Left lobe of liver (tissue), 2 donors: ENCODE measurements at regions not wholly inside any gene's neighbourhood (a gene's known extent, or its start where the extent isn't known, plus 50 kb on each side); places are given as distances from the start of the nearest gene placed in this dataset.
"Not testable (repeated sequence)": the region's sequence is repeated elsewhere in the genome, so short reads cannot be mapped to it uniquely, and the experiment has no call there.

Experiments used
- ATAC-seq: fragments of 200-7000 bp; cut with Tn5 transposase; one replicate; pipeline ENCODE4 v1.9.1; 2020; ENCODE audit warnings: mild to moderate bottlenecking, moderate library complexity
- DNase-seq: peaks from one replicate; pipeline ENCODE4 v3.0.0-alpha.2; 2020; ENCODE audit warnings: low spot score
- donor health status: DM: no; HTN: no; CAD: no; lungs with moderate emphysema.
- donor health status: DM: no; HTN: yes; CAD: no.

GRCh38 chr13:65540175-65540574 is 1690.0 kb downstream of the PCDH9 start:
- DNase-seq (no peak), ATAC-seq (no peak)

- DNase-seq: no peak
- ATAC-seq: no peak
Measured at GRCh38 chr13:65535370-65535769, 1694.8 kb downstream of the PCDH9 start.

GRCh38 chr13:65532231-65532630 is 1697.9 kb downstream of the PCDH9 start:
- DNase-seq (no peak), ATAC-seq (no peak)

GRCh38 chr13:65530688-65531087 is 1699.4 kb downstream of the PCDH9 start:
- ATAC-seq (no peak), DNase-seq (no peak)

GRCh38 chr13:65529541-65529940 is 1700.6 kb downstream of the PCDH9 start:
- no peak for DNase-seq
- no peak for ATAC-seq

- DNase-seq (no peak), ATAC-seq (no peak)
Measured at GRCh38 chr13:65508745-65509144, 1721.4 kb downstream of the PCDH9 start.

- no peak for ATAC-seq
- no peak for DNase-seq
Measured at GRCh38 chr13:65508338-65508737, 1721.8 kb downstream of the PCDH9 start.

- DNase-seq: no peak
- ATAC-seq: no peak
Measured at GRCh38 chr13:65505941-65506340, 1724.2 kb downstream of the PCDH9 start.

GRCh38 chr13:65504213-65504612 is 1725.9 kb downstream of the PCDH9 start:
- ATAC-seq (no peak), DNase-seq (no peak)

- no peak for ATAC-seq
Measured at GRCh38 chr13:65500481-65500880, 1729.7 kb downstream of the PCDH9 start.

GRCh38 chr13:65499256-65499655 is 1730.9 kb downstream of the PCDH9 start:
- ATAC-seq (no peak), DNase-seq (no peak)

More at GRCh38 chr13:65500481-65500880, 1729.7 kb downstream of the PCDH9 start:
- DNase-seq: no peak

GRCh38 chr13:65497265-65497664 is 1732.9 kb downstream of the PCDH9 start:
- DNase-seq: no peak

GRCh38 chr13:65490725-65491124 is 1739.4 kb downstream of the PCDH9 start:
- not testable (repeated sequence) for DNase-seq, ATAC-seq

More at GRCh38 chr13:65497265-65497664, 1732.9 kb downstream of the PCDH9 start:
- no peak for ATAC-seq

GRCh38 chr13:65488606-65489005 is 1741.5 kb downstream of the PCDH9 start:
- ATAC-seq: no peak
- DNase-seq: no peak

- ATAC-seq: no peak
- no peak for DNase-seq
Measured at GRCh38 chr13:65479692-65480091, 1750.4 kb downstream of the PCDH9 start.

GRCh38 chr13:65473196-65473595 is 1756.9 kb downstream of the PCDH9 start:
- no peak for ATAC-seq

GRCh38 chr13:65472336-65472735 is 1757.8 kb downstream of the PCDH9 start:
- DNase-seq (no peak), ATAC-seq (no peak)

More at GRCh38 chr13:65473196-65473595, 1756.9 kb downstream of the PCDH9 start:
- no peak for DNase-seq

- DNase-seq: no peak
- ATAC-seq: no peak
Measured at GRCh38 chr13:65470781-65471180, 1759.4 kb downstream of the PCDH9 start.

GRCh38 chr13:65468628-65469027 is 1761.5 kb downstream of the PCDH9 start:
- no peak for ATAC-seq
- no peak for DNase-seq

- ATAC-seq: no peak
Measured at GRCh38 chr13:65461590-65461989, 1768.5 kb downstream of the PCDH9 start.

GRCh38 chr13:65460136-65460535 is 1770.0 kb downstream of the PCDH9 start:
- ATAC-seq (no peak), DNase-seq (no peak)

More at GRCh38 chr13:65461590-65461989, 1768.5 kb downstream of the PCDH9 start:
- no peak for DNase-seq

GRCh38 chr13:65456150-65456912 is 1773.8 kb downstream of the PCDH9 start:
- no peak for DNase-seq
- no peak for ATAC-seq

- ATAC-seq (no peak), DNase-seq (no peak)
Measured at GRCh38 chr13:65454403-65454802, 1775.7 kb downstream of the PCDH9 start.
